HG02678 (cell line): ENCODE measurements at regions not wholly inside any gene's neighbourhood (a gene's known extent, or its start where the extent isn't known, plus 50 kb on each side); places are given as distances from the start of the nearest gene placed in this dataset.
A peak's percentile ranks its signal among the peaks of the same experiment; 100 is the strongest.

ENCODE experiments used
- ATAC-seq: cut with Tn5 transposase; IDR thresholded peaks from one replicate; pipeline ENCODE4 v1.9.1; 2021; ENCODE audit warnings: mild to moderate bottlenecking, moderate library complexity; ENCODE audit not compliant: unreplicated experiment

GRCh38 chr3:66797889-66798560 is 200.1 kb upstream of the KBTBD8 start:
- ATAC-seq = no peak

- ATAC-seq = no peak
These were observed 197.1 kb upstream of the KBTBD8 start for GRCh38 chr3:66800941-66801545.

- no peak for ATAC-seq
These were observed 194.9 kb upstream of the KBTBD8 start for GRCh38 chr3:66803206-66803605.

GRCh38 chr3:66803721-66804695 is 194.1 kb upstream of the KBTBD8 start:
- ATAC-seq = no peak

- no peak for ATAC-seq
These were observed 189.1 kb upstream of the KBTBD8 start for GRCh38 chr3:66808891-66809594.

GRCh38 chr3:66809595-66809958 is 188.5 kb upstream of the KBTBD8 start:
- no peak for ATAC-seq

GRCh38 chr3:66812136-66812535 is 186.0 kb upstream of the KBTBD8 start:
- no peak for ATAC-seq

- ATAC-seq = no peak
These were observed 185.4 kb upstream of the KBTBD8 start for GRCh38 chr3:66812741-66813140.

GRCh38 chr3:66816090-66816761 is 181.9 kb upstream of the KBTBD8 start:
- ATAC-seq = no peak

GRCh38 chr3:66817951-66818557 is 180.1 kb upstream of the KBTBD8 start:
- no peak for ATAC-seq

GRCh38 chr3:66819993-66820501 is 178.1 kb upstream of the KBTBD8 start:
- ATAC-seq = no peak

GRCh38 chr3:66822186-66823008 is 175.7 kb upstream of the KBTBD8 start:
- peak; percentile 87 for ATAC-seq

GRCh38 chr3:66823009-66823397 is 175.1 kb upstream of the KBTBD8 start:
- ATAC-seq = no peak

GRCh38 chr3:66823532-66823931 is 174.6 kb upstream of the KBTBD8 start:
- no peak for ATAC-seq

GRCh38 chr3:66825375-66825774 is 172.7 kb upstream of the KBTBD8 start:
- no peak for ATAC-seq

GRCh38 chr3:66827726-66828125 is 170.4 kb upstream of the KBTBD8 start:
- no peak for ATAC-seq

GRCh38 chr3:66828303-66828702 is 169.8 kb upstream of the KBTBD8 start:
- no peak for ATAC-seq

GRCh38 chr3:66830301-66830700 is 167.8 kb upstream of the KBTBD8 start:
- ATAC-seq = no peak

GRCh38 chr3:66831931-66832330 is 166.2 kb upstream of the KBTBD8 start:
- ATAC-seq = no peak
